Psoas muscle (tissue), 7 donors: ENCODE measurements at regions not wholly inside any gene's neighbourhood (a gene's known extent, or its start where the extent isn't known, plus 50 kb on each side); places are given as distances from the start of the nearest gene placed in this dataset.

Experiments
- ATAC-seq, 4 donors: fragments of 200-7000 bp; cut with Tn5 transposase; one replicate each; pipeline ENCODE4 v1.9.1; 2020; ENCODE audit warnings: moderate library complexity in 3 of 4, mild to moderate bottlenecking in 2 of 4
- DNase-seq, 2 donors: peaks; one replicate each; pipeline ENCODE4 v3.0.0-alpha.2; 2020
- H3K27ac ChIP-seq: fragments of 200-600 bp; one replicate; pipeline ENCODE4 v1.8.0; 2022
- H3K27me3 ChIP-seq, 3 donors: fragments of 200-600 bp in 1 of 3; one replicate each; pipeline versions ENCODE4 v1.6.1 to v1.8.0; 2013 to 2022; ENCODE audit warnings: low read length in 2 of 3, mild to moderate bottlenecking in 2 of 3, moderate library complexity in 1 of 3; ENCODE audit not compliant: insufficient read depth in 3 of 3
- H3K36me3 ChIP-seq, 2 donors: fragments of 200-600 bp in 1 of 2; one replicate each; pipeline versions ENCODE4 v1.6.1 to v1.8.0; 2013 to 2022; ENCODE audit warnings: low read depth in 1 of 2, mild to moderate bottlenecking in 1 of 2, moderate library complexity in 1 of 2; ENCODE audit not compliant: insufficient read depth in 1 of 2
- H3K4me1 ChIP-seq: fragments of 200-600 bp; one replicate; pipeline ENCODE4 v1.8.0; 2022
- H3K4me3 ChIP-seq: fragments of 200-600 bp; one replicate; pipeline ENCODE4 v1.8.0; 2022; ENCODE audit warnings: mild to moderate bottlenecking
- H3K9me3 ChIP-seq: fragments of 200-600 bp; one replicate; pipeline ENCODE4 v1.8.0; 2022
- CTCF ChIP-seq: fragments of 200-600 bp; IDR thresholded peaks from one replicate; pipeline ENCODE4 v1.8.0; 2022; ENCODE audit warnings: antibody characterized with exemption
- WGBS, 3 donors: extraction: QIAGEN DNeasy Blood & Tissue Kit; methylation state at CpG; one replicate each; pipeline versions ENCODE4 v1.1.6 to v1.1.7; 2013; 5-methylcytosine and 5-hydroxymethylcytosine counted together
- intact Hi-C, 2 donors: fragments of 100-400 bp; cut with DNase I; formaldehyde crosslinking; loops; one replicate each; pipeline versions ENCODE4 v1.11.0 to v1.14.2; 2022
- donor health status: healthy with polysubstance abuse.
- donor health status: DM: no; HTN: no; CAD: no; lungs with moderate emphysema.
- donor health status: Bipolar disorder and iron deficiency.
- donor health status: healthy.
- donor health status: DM: yes; HTN: yes; CAD: no.
- donor health status: DM: no; HTN: no; CAD: no.
- donor health status: DM: yes; HTN: yes; CAD: no.

GRCh38 chr5:124560370-124560769 is 186.1 kb downstream of the ZNF608 start:
- Histone ChIP-seq H3K36me3 (no peaks in the 10 kb centered on the region), H3K27ac (no peak overlapping the region), H3K27me3 (no peaks in the 10 kb centered on the region), H3K4me3 (no peak overlapping the region), H3K4me1 (no peaks in the 10 kb centered on the region), H3K9me3 (no peaks in the 10 kb centered on the region)
- no peak for TF ChIP-seq CTCF
- ATAC-seq (no peak), DNase-seq (no peak)
- intact Hi-C loops = no loop called here
- 72 to 86% (median 81%) methylated on average over 3 of the region's 3 CpGs for WGBS, 3 donors

DNA sequence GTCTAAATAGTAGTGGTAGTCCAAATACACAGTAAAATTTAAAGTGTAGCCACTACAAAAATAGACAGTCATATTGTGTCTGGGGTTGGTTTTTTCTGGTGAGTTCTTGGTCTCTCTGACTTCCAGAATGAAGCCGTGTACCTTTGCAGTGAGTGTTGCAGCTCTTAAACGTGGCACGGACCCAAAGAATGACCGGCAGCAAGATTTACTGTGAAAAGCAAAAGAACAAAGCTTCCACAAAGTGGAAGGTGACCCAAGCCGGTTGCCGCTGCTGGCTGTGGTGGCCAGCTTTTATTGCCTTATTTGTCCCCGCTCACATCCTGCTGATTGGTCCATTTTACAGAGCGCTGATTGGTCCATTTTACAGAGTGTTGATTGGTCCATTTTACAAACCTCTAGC is 188.7 kb downstream of the ZNF608 start:
- no peak overlapping the region for H3K4me3 ChIP-seq
- H3K27ac ChIP-seq = no peak overlapping the region
- 89 to 94% (median 91%) methylated on average over 8 of the region's 8 CpGs for WGBS, 3 donors
- no peaks in the 10 kb centered on the region for H3K9me3 ChIP-seq
- H3K4me1 ChIP-seq = no peaks in the 10 kb centered on the region
- H3K27me3 ChIP-seq = no peaks in the 10 kb centered on the region
- ATAC-seq (no peak), DNase-seq (no peak)
- intact Hi-C loops = no loop called here
- no peaks in the 10 kb centered on the region for H3K36me3 ChIP-seq
- TF ChIP-seq CTCF = no peak

GRCh38 chr5:124554746-124555578 is 191.5 kb downstream of the ZNF608 start:
- ATAC-seq (no peak), DNase-seq (no peak)
- Histone ChIP-seq H3K4me3 (no peak overlapping the region), H3K27ac (no peak overlapping the region), H3K4me1 (no peaks in the 10 kb centered on the region), H3K27me3 (no peaks in the 10 kb centered on the region), H3K9me3 (no peaks in the 10 kb centered on the region), H3K36me3 (no peaks in the 10 kb centered on the region)
- intact Hi-C loops = no loop called here
- no peak for TF ChIP-seq CTCF
- 85 to 87% (median 86%) methylated on average over 2 of the region's 2 CpGs for WGBS, 3 donors

GRCh38 chr5:124553911-124554310 is 192.5 kb downstream of the ZNF608 start:
- no peaks in the 10 kb centered on the region for H3K9me3 ChIP-seq
- no peak for DNase-seq
- 95 to 97% (median 95%) methylated on average over 2 of the region's 2 CpGs for WGBS, 3 donors
- no peak overlapping the region for H3K4me3 ChIP-seq
- intact Hi-C loops = no loop called here
- no peaks in the 10 kb centered on the region for H3K36me3 ChIP-seq
- no peaks in the 10 kb centered on the region for H3K27me3 ChIP-seq
- TF ChIP-seq CTCF = no peak
- no peak for ATAC-seq
- H3K27ac ChIP-seq = no peak overlapping the region
- no peaks in the 10 kb centered on the region for H3K4me1 ChIP-seq

DNA sequence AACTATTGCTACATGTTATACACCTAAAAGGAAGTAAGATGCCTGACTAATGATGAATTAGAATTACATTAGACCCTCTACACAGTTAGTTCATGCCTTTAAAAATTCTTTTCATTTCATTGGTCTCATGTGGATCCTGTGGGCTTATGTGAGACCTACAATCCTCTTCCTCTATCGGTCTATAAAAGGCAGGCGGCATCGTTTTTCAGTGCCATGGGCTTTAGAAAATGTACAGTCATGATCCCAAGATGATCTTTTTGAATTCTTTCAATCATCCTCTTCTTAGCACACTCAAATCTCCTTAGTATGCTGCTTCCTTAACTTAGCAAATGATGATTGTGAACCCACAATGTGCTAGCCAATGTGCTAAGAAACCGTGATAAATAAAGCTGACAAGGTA is 193.9 kb downstream of the ZNF608 start:
- intact Hi-C loops = no loop called here
- Histone ChIP-seq H3K4me1 (no peaks in the 10 kb centered on the region), H3K27ac (no peak overlapping the region), H3K4me3 (no peak overlapping the region), H3K27me3 (no peaks in the 10 kb centered on the region), H3K9me3 (no peaks in the 10 kb centered on the region), H3K36me3 (no peaks in the 10 kb centered on the region)
- no peak for TF ChIP-seq CTCF
- DNase-seq = no peak
- ATAC-seq = peak in 1 of 4 donors; percentile 30
- WGBS, 3 donors = 62 to 88% (median 82%) methylated on average over 4 of the region's 4 CpGs
